Neural cell (in vitro differentiated cells): ENCODE measurements at regions not wholly inside any gene's neighbourhood (a gene's known extent, or its start where the extent isn't known, plus 50 kb on each side); places are given as distances from the start of the nearest gene placed in this dataset.
"Not testable (repeated sequence)": the region's sequence is repeated elsewhere in the genome, so short reads cannot be mapped to it uniquely, and the experiment has no call there.

Source experiments
- H2AFZ ChIP-seq: fragments of 200-600, 300-800 bp; sonication (generic), shearing (Covaris generic); 2 replicates; pipeline ENCODE4 v1.6.0; 2014; ENCODE audit warnings: low read depth, mild to moderate bottlenecking, antibody characterized with exemption, low read length, moderate library complexity
- H3F3A ChIP-seq: fragments of 200-600 bp; shearing (Covaris generic); 2 replicates; pipeline ENCODE4 v1.6.1; 2016; ENCODE audit warnings: mild to moderate bottlenecking, moderate library complexity, mixed read lengths, antibody characterized with exemption, low read length; ENCODE audit not compliant: insufficient read depth, poor library complexity, severe bottlenecking
- H3K27ac ChIP-seq: fragments of 200-600, 300-800 bp; sonication (generic), shearing (Covaris generic); 2 replicates; pipeline ENCODE4 v1.5.1; 2014; ENCODE audit warnings: mild to moderate bottlenecking, low read length, moderate library complexity
- H3K27me3 ChIP-seq: fragments of 300-800, 200-600 bp; sonication (generic), shearing (Covaris generic); 2 replicates; pipeline ENCODE4 v1.6.0; 2014; ENCODE audit warnings: mild to moderate bottlenecking, low read depth, low read length, moderate library complexity; ENCODE audit not compliant: insufficient read depth
- H3K36me3 ChIP-seq: fragments of 300-800, 200-600 bp; sonication (generic), shearing (Covaris generic); 2 replicates; pipeline ENCODE4 v1.5.1; 2014; ENCODE audit warnings: mild to moderate bottlenecking, antibody characterized with exemption, low read length, moderate library complexity; ENCODE audit not compliant: insufficient read depth
- H3K4me2 ChIP-seq: fragments of 300-800, 200-600 bp; sonication (generic), shearing (Covaris generic); 2 replicates; pipeline ENCODE4 v1.6.0; 2014; ENCODE audit warnings: mild to moderate bottlenecking, low read length
- H3K4me3 ChIP-seq: fragments of 300-800, 200-600 bp; sonication (generic), shearing (Covaris generic); 2 replicates; pipeline ENCODE4 v1.5.1; 2014; ENCODE audit warnings: mild to moderate bottlenecking, low read length, moderate library complexity
- H3K79me2 ChIP-seq: fragments of 200-600 bp; shearing (Covaris generic); replicated peaks from 2 replicates; pipeline ENCODE4 v1.6.0; 2014; ENCODE audit warnings: mild to moderate bottlenecking, low read length, moderate library complexity; ENCODE audit not compliant: insufficient read depth
- H3K9ac ChIP-seq: fragments of 300-800, 200-600 bp; sonication (generic), shearing (Covaris generic); 2 replicates; pipeline ENCODE4 v1.6.1; 2016; ENCODE audit warnings: mild to moderate bottlenecking, low read length, mixed read lengths
- H3K9me2 ChIP-seq: fragments of 200-600 bp; shearing (Covaris generic); 2 replicates; pipeline ENCODE4 v1.6.1; 2016; ENCODE audit warnings: mild to moderate bottlenecking, low read length, mixed read lengths; ENCODE audit not compliant: insufficient read depth
- H3K9me3 ChIP-seq: fragments of 200-600, 300-800 bp; sonication (generic), shearing (Covaris generic); 2 replicates; pipeline ENCODE4 v1.6.1; 2016; ENCODE audit warnings: mild to moderate bottlenecking, mixed run types, low read length, moderate library complexity, mixed read lengths
- H4K20me1 ChIP-seq: fragments of 200-600 bp; shearing (Covaris generic); 2 replicates; pipeline ENCODE4 v1.6.1; 2016; ENCODE audit warnings: mild to moderate bottlenecking, mixed run types; ENCODE audit not compliant: insufficient read depth
- EP300 ChIP-seq: fragments of 450-650 bp; conservative IDR thresholded peaks from 2 replicates; pipeline ENCODE4 v1.6.1; 2014; ENCODE audit warnings: antibody characterized with exemption, mild to moderate bottlenecking, moderate library complexity; ENCODE audit not compliant: poor library complexity, severe bottlenecking
- EZH2 ChIP-seq: fragments of 200-600, 300-800 bp; shearing (Covaris generic), sonication (generic); IDR thresholded peaks from 2 replicates; pipeline ENCODE4 v1.6.1; 2014; ENCODE audit warnings: antibody characterized with exemption, low read length, borderline replicate concordance, mild to moderate bottlenecking; ENCODE audit not compliant: insufficient read depth, poor library complexity, severe bottlenecking
- MXI1 ChIP-seq: fragments of 450-650 bp; conservative IDR thresholded peaks from 2 replicates; pipeline ENCODE4 v1.6.1; 2014; ENCODE audit warnings: antibody characterized with exemption, mild to moderate bottlenecking; ENCODE audit not compliant: poor library complexity, severe bottlenecking
- POLR2AphosphoS5 ChIP-seq: IDR thresholded peaks from 2 replicates; pipeline ENCODE4 v1.6.1; 2012
- RAD21 ChIP-seq: fragments of 450-650 bp; conservative IDR thresholded peaks from 2 replicates; pipeline ENCODE4 v1.6.1; 2014; ENCODE audit warnings: antibody characterized with exemption, mild to moderate bottlenecking, moderate library complexity
- SMC3 ChIP-seq: fragments of 450-650 bp; conservative IDR thresholded peaks from 2 replicates; pipeline ENCODE4 v1.6.1; 2014; ENCODE audit warnings: antibody characterized with exemption, mild to moderate bottlenecking, moderate library complexity; ENCODE audit not compliant: poor library complexity
- TAF1 ChIP-seq: IDR thresholded peaks from 2 replicates; pipeline ENCODE4 v1.6.1; 2012; ENCODE audit warnings: low read depth
- TF ChIP-seq, protein P1 (sequence below): IDR thresholded peaks from 2 replicates; pipeline ENCODE4 v1.6.1; 2012; ENCODE audit warnings: borderline replicate concordance
- TF ChIP-seq, protein P2 (sequence below): fragments of 450-650 bp; IDR thresholded peaks from 2 replicates; pipeline ENCODE4 v1.5.1; 2014; ENCODE audit warnings: antibody characterized with exemption, mild to moderate bottlenecking, moderate library complexity; ENCODE audit not compliant: poor library complexity, severe bottlenecking

GRCh38 chr7:88566162-88566729 lies 193.3 kb upstream of the ZNF804B start:
- no peak for TF ChIP-seq TAF1
- no peak for TF ChIP-seq POLR2AphosphoS5
- no peak for TF ChIP-seq EP300
- no peak for TF ChIP-seq EZH2
- H4K20me1 ChIP-seq: no peaks in the 10 kb centered on the region
- H3K36me3 ChIP-seq: no peaks in the 10 kb centered on the region
- H3K4me2 ChIP-seq: no peak overlapping the region
- H2AFZ ChIP-seq: no peak overlapping the region
- no peak overlapping the region for H3K9ac ChIP-seq
- H3K9me3 ChIP-seq: no peaks in the 10 kb centered on the region
- no peaks in the 10 kb centered on the region for H3K9me2 ChIP-seq
- H3F3A ChIP-seq: no peaks in the 10 kb centered on the region
- H3K79me2 ChIP-seq: no peaks in the 10 kb centered on the region
- no peaks in the 10 kb centered on the region for H3K27me3 ChIP-seq
- H3K27ac ChIP-seq: no peak overlapping the region
- no peak overlapping the region for H3K4me3 ChIP-seq

DNA sequence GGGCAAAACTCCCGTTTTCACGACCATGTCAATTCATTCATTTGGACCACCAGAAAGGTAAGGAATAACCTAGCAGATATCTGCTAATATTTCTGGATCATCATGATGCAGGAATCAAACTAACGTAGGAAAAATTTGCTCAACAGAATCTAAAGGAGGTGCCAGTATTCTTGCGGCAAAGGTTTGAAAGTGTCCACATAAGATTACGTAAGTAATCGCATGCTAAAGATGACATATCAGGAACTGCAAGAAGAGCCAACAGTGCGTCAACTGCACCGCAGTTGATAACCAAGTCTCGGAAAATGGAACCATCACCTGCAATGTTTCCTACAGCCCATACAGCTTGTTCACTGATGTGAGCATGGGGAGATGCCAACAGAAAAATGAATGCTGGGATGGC lies 194.1 kb upstream of the ZNF804B start:
- Histone ChIP-seq H3K79me2 (no peaks in the 10 kb centered on the region), H3K4me2 (no peak overlapping the region), H3K27ac (no peak overlapping the region), H3K9me3 (no peaks in the 10 kb centered on the region), H3K36me3 (no peaks in the 10 kb centered on the region), H4K20me1 (no peaks in the 10 kb centered on the region), H3F3A (no peaks in the 10 kb centered on the region), H3K4me3 (no peak overlapping the region), H3K27me3 (no peaks in the 10 kb centered on the region), H3K9ac (no peak overlapping the region), H2AFZ (no peak overlapping the region), H3K9me2 (no peaks in the 10 kb centered on the region)
- TF ChIP-seq, protein P1, sequence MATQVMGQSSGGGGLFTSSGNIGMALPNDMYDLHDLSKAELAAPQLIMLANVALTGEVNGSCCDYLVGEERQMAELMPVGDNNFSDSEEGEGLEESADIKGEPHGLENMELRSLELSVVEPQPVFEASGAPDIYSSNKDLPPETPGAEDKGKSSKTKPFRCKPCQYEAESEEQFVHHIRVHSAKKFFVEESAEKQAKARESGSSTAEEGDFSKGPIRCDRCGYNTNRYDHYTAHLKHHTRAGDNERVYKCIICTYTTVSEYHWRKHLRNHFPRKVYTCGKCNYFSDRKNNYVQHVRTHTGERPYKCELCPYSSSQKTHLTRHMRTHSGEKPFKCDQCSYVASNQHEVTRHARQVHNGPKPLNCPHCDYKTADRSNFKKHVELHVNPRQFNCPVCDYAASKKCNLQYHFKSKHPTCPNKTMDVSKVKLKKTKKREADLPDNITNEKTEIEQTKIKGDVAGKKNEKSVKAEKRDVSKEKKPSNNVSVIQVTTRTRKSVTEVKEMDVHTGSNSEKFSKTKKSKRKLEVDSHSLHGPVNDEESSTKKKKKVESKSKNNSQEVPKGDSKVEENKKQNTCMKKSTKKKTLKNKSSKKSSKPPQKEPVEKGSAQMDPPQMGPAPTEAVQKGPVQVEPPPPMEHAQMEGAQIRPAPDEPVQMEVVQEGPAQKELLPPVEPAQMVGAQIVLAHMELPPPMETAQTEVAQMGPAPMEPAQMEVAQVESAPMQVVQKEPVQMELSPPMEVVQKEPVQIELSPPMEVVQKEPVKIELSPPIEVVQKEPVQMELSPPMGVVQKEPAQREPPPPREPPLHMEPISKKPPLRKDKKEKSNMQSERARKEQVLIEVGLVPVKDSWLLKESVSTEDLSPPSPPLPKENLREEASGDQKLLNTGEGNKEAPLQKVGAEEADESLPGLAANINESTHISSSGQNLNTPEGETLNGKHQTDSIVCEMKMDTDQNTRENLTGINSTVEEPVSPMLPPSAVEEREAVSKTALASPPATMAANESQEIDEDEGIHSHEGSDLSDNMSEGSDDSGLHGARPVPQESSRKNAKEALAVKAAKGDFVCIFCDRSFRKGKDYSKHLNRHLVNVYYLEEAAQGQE: no peak
- TF ChIP-seq TAF1 (no peak), MXI1 (no peak), EZH2 (no peak), RAD21 (no peak), SMC3 (no peak), EP300 (no peak), POLR2AphosphoS5 (no peak)
- TF ChIP-seq, protein P2, sequence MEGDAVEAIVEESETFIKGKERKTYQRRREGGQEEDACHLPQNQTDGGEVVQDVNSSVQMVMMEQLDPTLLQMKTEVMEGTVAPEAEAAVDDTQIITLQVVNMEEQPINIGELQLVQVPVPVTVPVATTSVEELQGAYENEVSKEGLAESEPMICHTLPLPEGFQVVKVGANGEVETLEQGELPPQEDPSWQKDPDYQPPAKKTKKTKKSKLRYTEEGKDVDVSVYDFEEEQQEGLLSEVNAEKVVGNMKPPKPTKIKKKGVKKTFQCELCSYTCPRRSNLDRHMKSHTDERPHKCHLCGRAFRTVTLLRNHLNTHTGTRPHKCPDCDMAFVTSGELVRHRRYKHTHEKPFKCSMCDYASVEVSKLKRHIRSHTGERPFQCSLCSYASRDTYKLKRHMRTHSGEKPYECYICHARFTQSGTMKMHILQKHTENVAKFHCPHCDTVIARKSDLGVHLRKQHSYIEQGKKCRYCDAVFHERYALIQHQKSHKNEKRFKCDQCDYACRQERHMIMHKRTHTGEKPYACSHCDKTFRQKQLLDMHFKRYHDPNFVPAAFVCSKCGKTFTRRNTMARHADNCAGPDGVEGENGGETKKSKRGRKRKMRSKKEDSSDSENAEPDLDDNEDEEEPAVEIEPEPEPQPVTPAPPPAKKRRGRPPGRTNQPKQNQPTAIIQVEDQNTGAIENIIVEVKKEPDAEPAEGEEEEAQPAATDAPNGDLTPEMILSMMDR: no peak

DNA sequence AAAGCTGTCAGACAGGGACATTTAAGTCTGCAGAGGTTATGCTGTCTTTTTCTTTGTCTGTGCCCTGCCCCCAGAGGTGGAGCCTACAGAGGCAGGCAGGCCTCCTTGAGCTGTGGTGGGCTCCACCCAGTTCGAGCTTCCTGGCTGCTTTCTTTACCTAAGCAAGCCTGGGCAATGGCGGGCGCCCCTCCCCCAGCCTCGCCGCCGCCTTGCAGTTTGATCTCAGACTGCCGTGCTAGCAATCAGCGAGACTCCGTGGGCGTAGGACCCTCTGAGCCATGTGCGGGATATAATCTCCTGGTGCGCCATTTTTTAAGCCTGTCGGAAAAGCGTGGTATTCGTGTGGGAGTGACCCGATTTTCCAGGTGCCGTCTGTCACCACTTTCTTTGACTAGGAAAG lies 203.1 kb upstream of the ZNF804B start:
- not testable (repeated sequence) for H3K4me2 ChIP-seq, H3K9ac ChIP-seq, H3K36me3 ChIP-seq, H2AFZ ChIP-seq, H3K27ac ChIP-seq, H3K9me2 ChIP-seq, H3F3A ChIP-seq, H3K9me3 ChIP-seq, H3K79me2 ChIP-seq, H4K20me1 ChIP-seq, H3K4me3 ChIP-seq, H3K27me3 ChIP-seq

- H2AFZ ChIP-seq, H3K4me3 ChIP-seq, H3K4me2 ChIP-seq, H3F3A ChIP-seq, H3K27ac ChIP-seq, H3K9me3 ChIP-seq, H3K36me3 ChIP-seq, H3K9ac ChIP-seq, H3K27me3 ChIP-seq, H4K20me1 ChIP-seq, H3K9me2 ChIP-seq, H3K79me2 ChIP-seq: not testable (repeated sequence)
Observed at GRCh38 chr7:88554847-88555246, 204.7 kb upstream of the ZNF804B start.
